ENCODE measurements at regions not wholly inside any gene's neighbourhood (a gene's known extent, or its start where the extent isn't known, plus 50 kb on each side); places are given as distances from the start of the nearest gene placed in this dataset.
"Not testable (repeated sequence)": the region's sequence is repeated elsewhere in the genome, so short reads cannot be mapped to it uniquely, and the experiment has no call there.

- DNase-seq; in situ Hi-C loops (cut with HindIII; ENCODE audit: low pct_ligation_motif_present, low pct_unique_long_range_greater_than_20kb, low sequenced_read_pairs): not testable (repeated sequence)
Measured at GRCh38 chr21:28034334-28034733, 958.3 kb downstream of the LTN1 start.

GRCh38 chr21:28032652-28033051 is 960.0 kb downstream of the LTN1 start:
- in situ Hi-C loops (cut with HindIII; ENCODE audit: low pct_ligation_motif_present, low pct_unique_long_range_greater_than_20kb, low sequenced_read_pairs); DNase-seq: not testable (repeated sequence)

- in situ Hi-C loops (cut with HindIII; ENCODE audit: low pct_ligation_motif_present, low pct_unique_long_range_greater_than_20kb, low sequenced_read_pairs); DNase-seq: not testable (repeated sequence)
Measured at GRCh38 chr21:28031066-28031465, 961.6 kb downstream of the LTN1 start.

GRCh38 chr21:28025111-28025510 is 967.6 kb downstream of the LTN1 start:
- no peak for DNase-seq
- in situ Hi-C loops (cut with HindIII; ENCODE audit: low pct_ligation_motif_present, low pct_unique_long_range_greater_than_20kb, low sequenced_read_pairs) = no loop called here

- peak; percentile 62 for DNase-seq
- in situ Hi-C loops (cut with HindIII; ENCODE audit: low pct_ligation_motif_present, low pct_unique_long_range_greater_than_20kb, low sequenced_read_pairs) = no loop called here
Measured at GRCh38 chr21:28018741-28019669, 973.7 kb downstream of the LTN1 start.

- no peak for DNase-seq
- in situ Hi-C loops (cut with HindIII; ENCODE audit: low pct_ligation_motif_present, low pct_unique_long_range_greater_than_20kb, low sequenced_read_pairs) = no loop called here
Measured at GRCh38 chr21:28018213-28018612, 974.5 kb downstream of the LTN1 start.

- DNase-seq = no peak
- in situ Hi-C loops (cut with HindIII; ENCODE audit: low pct_ligation_motif_present, low pct_unique_long_range_greater_than_20kb, low sequenced_read_pairs) = no loop called here
Measured at GRCh38 chr21:28016571-28016970, 976.1 kb downstream of the LTN1 start.

- in situ Hi-C loops (cut with HindIII; ENCODE audit: low pct_ligation_motif_present, low pct_unique_long_range_greater_than_20kb, low sequenced_read_pairs); DNase-seq: not testable (repeated sequence)
Measured at GRCh38 chr21:28013123-28013522, 979.6 kb downstream of the LTN1 start.

GRCh38 chr21:28011970-28012369 is 980.7 kb downstream of the LTN1 start:
- DNase-seq; in situ Hi-C loops (cut with HindIII; ENCODE audit: low pct_ligation_motif_present, low pct_unique_long_range_greater_than_20kb, low sequenced_read_pairs): not testable (repeated sequence)

GRCh38 chr21:28008245-28008644 is 984.4 kb downstream of the LTN1 start:
- in situ Hi-C loops (cut with HindIII; ENCODE audit: low pct_ligation_motif_present, low pct_unique_long_range_greater_than_20kb, low sequenced_read_pairs); DNase-seq: not testable (repeated sequence)

GRCh38 chr21:28003627-28004026 is 989.0 kb downstream of the LTN1 start:
- DNase-seq; in situ Hi-C loops (cut with HindIII; ENCODE audit: low pct_ligation_motif_present, low pct_unique_long_range_greater_than_20kb, low sequenced_read_pairs): not testable (repeated sequence)

GRCh38 chr21:27996906-27997305 is 995.8 kb downstream of the LTN1 start:
- in situ Hi-C loops (cut with HindIII; ENCODE audit: low pct_ligation_motif_present, low pct_unique_long_range_greater_than_20kb, low sequenced_read_pairs); DNase-seq: not testable (repeated sequence)

- in situ Hi-C loops (cut with HindIII; ENCODE audit: low pct_ligation_motif_present, low pct_unique_long_range_greater_than_20kb, low sequenced_read_pairs); DNase-seq: not testable (repeated sequence)
Measured at GRCh38 chr21:27984663-27985325, 1007.9 kb downstream of the LTN1 start.

GRCh38 chr21:27979446-27979845 is 1012.6 kb upstream of the ADAMTS5 start:
- DNase-seq; in situ Hi-C loops (cut with HindIII; ENCODE audit: low pct_ligation_motif_present, low pct_unique_long_range_greater_than_20kb, low sequenced_read_pairs): not testable (repeated sequence)

- in situ Hi-C loops (cut with HindIII; ENCODE audit: low pct_ligation_motif_present, low pct_unique_long_range_greater_than_20kb, low sequenced_read_pairs) = no loop called here
- no peak for DNase-seq
Measured at GRCh38 chr21:27975514-27975913, 1008.6 kb upstream of the ADAMTS5 start.

GRCh38 chr21:27974152-27974551 is 1007.3 kb upstream of the ADAMTS5 start:
- in situ Hi-C loops (cut with HindIII; ENCODE audit: low pct_ligation_motif_present, low pct_unique_long_range_greater_than_20kb, low sequenced_read_pairs); DNase-seq: not testable (repeated sequence)

- in situ Hi-C loops (cut with HindIII; ENCODE audit: low pct_ligation_motif_present, low pct_unique_long_range_greater_than_20kb, low sequenced_read_pairs); DNase-seq: not testable (repeated sequence)
Measured at GRCh38 chr21:27968240-27968639, 1001.4 kb upstream of the ADAMTS5 start.

GRCh38 chr21:27954543-27955165 is 987.8 kb upstream of the ADAMTS5 start:
- in situ Hi-C loops (cut with HindIII; ENCODE audit: low pct_ligation_motif_present, low pct_unique_long_range_greater_than_20kb, low sequenced_read_pairs) = no loop called here
- no peak for DNase-seq
